ENCODE measurements at regions not wholly inside any gene's neighbourhood (a gene's known extent, or its start where the extent isn't known, plus 50 kb on each side); places are given as distances from the start of the nearest gene placed in this dataset.

GRCh38 chr3:87135412-87135811 is 91.7 kb upstream of the CHMP2B start:
- no peak for DNase-seq (ENCODE audit: low read depth)

GRCh38 chr3:87132801-87133200 is 94.3 kb upstream of the CHMP2B start:
- TF ChIP-seq CTCF (IDR thresholded peaks at IDR 0.05; ENCODE audit: control insufficient read depth, insufficient read depth, low read depth, low read length, missing control alignments), result no peak
- no peak for DNase-seq (ENCODE audit: low read depth)
- H3K4me3 ChIP-seq (ENCODE audit: control insufficient read depth, low read depth, low read length), result no peak overlapping the region

More at GRCh38 chr3:87135412-87135811, 91.7 kb upstream of the CHMP2B start:
- no peak overlapping the region for H3K4me3 ChIP-seq (ENCODE audit: control insufficient read depth, low read depth, low read length)
- TF ChIP-seq CTCF (IDR thresholded peaks at IDR 0.05; ENCODE audit: control insufficient read depth, insufficient read depth, low read depth, low read length, missing control alignments), result no peak

- TF ChIP-seq CTCF (IDR thresholded peaks at IDR 0.05; ENCODE audit: control insufficient read depth, insufficient read depth, low read depth, low read length, missing control alignments), result no peak
- no peak overlapping the region for H3K4me3 ChIP-seq (ENCODE audit: control insufficient read depth, low read depth, low read length)
- no peak for DNase-seq (ENCODE audit: low read depth)
These were observed 99.1 kb upstream of the CHMP2B start for GRCh38 chr3:87128006-87128405.

- DNase-seq (ENCODE audit: low read depth), result peak; percentile 2
- no peak for TF ChIP-seq CTCF (IDR thresholded peaks at IDR 0.05; ENCODE audit: control insufficient read depth, insufficient read depth, low read depth, low read length, missing control alignments)
- no peak overlapping the region for H3K4me3 ChIP-seq (ENCODE audit: control insufficient read depth, low read depth, low read length)
These were observed 99.8 kb upstream of the CHMP2B start for GRCh38 chr3:87127281-87127680.

GRCh38 chr3:87126321-87126720 is 100.8 kb upstream of the CHMP2B start:
- no peak for TF ChIP-seq CTCF (IDR thresholded peaks at IDR 0.05; ENCODE audit: control insufficient read depth, insufficient read depth, low read depth, low read length, missing control alignments)
- no peak for DNase-seq (ENCODE audit: low read depth)

GRCh38 chr3:87125116-87125515 is 102.0 kb upstream of the CHMP2B start:
- no peak for TF ChIP-seq CTCF (IDR thresholded peaks at IDR 0.05; ENCODE audit: control insufficient read depth, insufficient read depth, low read depth, low read length, missing control alignments)
- no peak overlapping the region for H3K4me3 ChIP-seq (ENCODE audit: control insufficient read depth, low read depth, low read length)
- no peak for DNase-seq (ENCODE audit: low read depth)

More at GRCh38 chr3:87126321-87126720, 100.8 kb upstream of the CHMP2B start:
- H3K4me3 ChIP-seq (ENCODE audit: control insufficient read depth, low read depth, low read length), result no peak overlapping the region

- no peak for DNase-seq (ENCODE audit: low read depth)
- H3K4me3 ChIP-seq (ENCODE audit: control insufficient read depth, low read depth, low read length), result no peak overlapping the region
- TF ChIP-seq CTCF (IDR thresholded peaks at IDR 0.05; ENCODE audit: control insufficient read depth, insufficient read depth, low read depth, low read length, missing control alignments), result no peak
These were observed 104.3 kb upstream of the CHMP2B start for GRCh38 chr3:87122766-87123165.
